KMS-11 (cell line): ENCODE measurements at regions not wholly inside any gene's neighbourhood (a gene's known extent, or its start where the extent isn't known, plus 50 kb on each side); places are given as distances from the start of the nearest gene placed in this dataset.

Experiments
- H2AFZ ChIP-seq: fragments of 200-600 bp; sonication (generic); 2 replicates; pipeline ENCODE4 v1.6.1; 2016; ENCODE audit warnings: antibody characterized with exemption, mixed run types, low read depth
- H3K27ac ChIP-seq: fragments of 200-600 bp; sonication (generic); 2 replicates; pipeline ENCODE4 v1.6.1; 2016; ENCODE audit warnings: mild to moderate bottlenecking, mixed run types
- H3K27me3 ChIP-seq: fragments of 200-600 bp; sonication (generic); 2 replicates; pipeline ENCODE4 v1.6.1; 2017; ENCODE audit warnings: mild to moderate bottlenecking, low read depth, mixed run types, moderate library complexity; ENCODE audit not compliant: insufficient read depth
- H3K36me3 ChIP-seq: fragments of 200-600 bp; sonication (generic); 2 replicates; pipeline ENCODE4 v1.6.1; 2017; ENCODE audit warnings: mild to moderate bottlenecking, mixed run types; ENCODE audit not compliant: insufficient read depth
- H3K4me1 ChIP-seq: fragments of 200-600 bp; sonication (generic); 2 replicates; pipeline ENCODE4 v1.6.1; 2016; ENCODE audit warnings: mild to moderate bottlenecking, low read depth, mixed run types; ENCODE audit not compliant: poor library complexity, severe bottlenecking
- H3K4me2 ChIP-seq: fragments of 200-600 bp; sonication (generic); 2 replicates; pipeline ENCODE4 v1.7.0; 2016; ENCODE audit warnings: mild to moderate bottlenecking, mixed run types
- H3K4me3 ChIP-seq: fragments of 200-600 bp; sonication (generic); IDR thresholded peaks from 2 replicates; pipeline ENCODE4 v1.6.1; 2017; ENCODE audit warnings: low read depth, low read length, mixed read lengths; ENCODE audit not compliant: insufficient read depth
- H3K79me2 ChIP-seq: fragments of 200-600 bp; sonication (generic); 2 replicates; pipeline ENCODE4 v1.6.1; 2016; ENCODE audit warnings: low read depth, mixed run types; ENCODE audit not compliant: insufficient read depth
- H3K9ac ChIP-seq: fragments of 200-600 bp; sonication (generic); 2 replicates; pipeline ENCODE4 v1.6.1; 2016; ENCODE audit warnings: mild to moderate bottlenecking, mixed run types
- H4K20me1 ChIP-seq: fragments of 200-600 bp; sonication (generic); 2 replicates; pipeline ENCODE4 v1.6.1; 2016; ENCODE audit warnings: mild to moderate bottlenecking, mixed run types; ENCODE audit not compliant: insufficient read depth
- TF ChIP-seq, protein P1 (sequence below): fragments of 200-600 bp; sonication (generic); conservative IDR thresholded peaks from 2 replicates; pipeline ENCODE4 v1.6.1; 2017; ENCODE audit warnings: low read depth, mild to moderate bottlenecking, antibody characterized with exemption, low read length, moderate library complexity, mixed read lengths

GRCh38 chr15:85306946-85307686 lies 73.3 kb upstream of the AKAP13 start:
- H3K27me3 ChIP-seq, result no peaks in the 10 kb centered on the region
- no peak overlapping the region for H3K9ac ChIP-seq
- H3K27ac ChIP-seq, result no peak overlapping the region
- TF ChIP-seq, protein P1, sequence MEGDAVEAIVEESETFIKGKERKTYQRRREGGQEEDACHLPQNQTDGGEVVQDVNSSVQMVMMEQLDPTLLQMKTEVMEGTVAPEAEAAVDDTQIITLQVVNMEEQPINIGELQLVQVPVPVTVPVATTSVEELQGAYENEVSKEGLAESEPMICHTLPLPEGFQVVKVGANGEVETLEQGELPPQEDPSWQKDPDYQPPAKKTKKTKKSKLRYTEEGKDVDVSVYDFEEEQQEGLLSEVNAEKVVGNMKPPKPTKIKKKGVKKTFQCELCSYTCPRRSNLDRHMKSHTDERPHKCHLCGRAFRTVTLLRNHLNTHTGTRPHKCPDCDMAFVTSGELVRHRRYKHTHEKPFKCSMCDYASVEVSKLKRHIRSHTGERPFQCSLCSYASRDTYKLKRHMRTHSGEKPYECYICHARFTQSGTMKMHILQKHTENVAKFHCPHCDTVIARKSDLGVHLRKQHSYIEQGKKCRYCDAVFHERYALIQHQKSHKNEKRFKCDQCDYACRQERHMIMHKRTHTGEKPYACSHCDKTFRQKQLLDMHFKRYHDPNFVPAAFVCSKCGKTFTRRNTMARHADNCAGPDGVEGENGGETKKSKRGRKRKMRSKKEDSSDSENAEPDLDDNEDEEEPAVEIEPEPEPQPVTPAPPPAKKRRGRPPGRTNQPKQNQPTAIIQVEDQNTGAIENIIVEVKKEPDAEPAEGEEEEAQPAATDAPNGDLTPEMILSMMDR, result no peak
- H3K4me2 ChIP-seq, result no peak overlapping the region
- no peaks in the 10 kb centered on the region for H4K20me1 ChIP-seq
- no peaks in the 10 kb centered on the region for H3K79me2 ChIP-seq
- no peaks in the 10 kb centered on the region for H3K4me1 ChIP-seq
- H3K4me3 ChIP-seq, result no peak overlapping the region
- no peak overlapping the region for H2AFZ ChIP-seq
- H3K36me3 ChIP-seq, result no peaks in the 10 kb centered on the region

GRCh38 chr15:85307687-85308045 lies 72.7 kb upstream of the AKAP13 start:
- Histone ChIP-seq H3K9ac (no peak overlapping the region), H3K79me2 (no peaks in the 10 kb centered on the region), H3K4me3 (no peak overlapping the region), H4K20me1 (no peaks in the 10 kb centered on the region), H3K36me3 (no peaks in the 10 kb centered on the region), H3K27me3 (no peaks in the 10 kb centered on the region), H3K4me2 (no peak overlapping the region), H2AFZ (no peak overlapping the region), H3K27ac (no peak overlapping the region), H3K4me1 (no peaks in the 10 kb centered on the region)
- TF ChIP-seq, protein P1, result no peak

DNA sequence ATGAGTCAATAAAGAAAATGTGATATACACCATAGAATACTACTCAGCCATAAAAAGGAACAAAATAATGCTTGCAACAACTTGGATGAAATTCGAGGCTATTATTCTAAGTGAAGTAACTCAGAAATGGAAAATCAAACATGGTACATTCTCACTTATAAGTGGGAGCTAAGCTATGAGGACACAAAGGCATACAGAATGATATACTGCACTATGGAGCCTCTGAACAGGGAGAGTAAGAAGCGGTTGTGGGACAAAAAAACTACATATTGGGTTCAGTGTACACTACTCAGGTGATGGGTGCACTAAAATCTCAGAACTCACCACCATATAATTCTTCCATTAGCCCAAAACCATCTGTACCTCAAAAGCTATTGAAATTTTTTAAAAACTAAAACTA lies 68.8 kb upstream of the AKAP13 start:
- Histone ChIP-seq H3K9ac (no peak overlapping the region), H3K4me1 (no peaks in the 10 kb centered on the region), H3K4me3 (no peak overlapping the region), H2AFZ (no peak overlapping the region), H3K27ac (no peak overlapping the region), H3K4me2 (no peak overlapping the region), H3K79me2 (no peaks in the 10 kb centered on the region), H3K27me3 (no peaks in the 10 kb centered on the region), H3K36me3 (no peaks in the 10 kb centered on the region), H4K20me1 (no peaks in the 10 kb centered on the region)
- TF ChIP-seq, protein P1, result no peak

DNA sequence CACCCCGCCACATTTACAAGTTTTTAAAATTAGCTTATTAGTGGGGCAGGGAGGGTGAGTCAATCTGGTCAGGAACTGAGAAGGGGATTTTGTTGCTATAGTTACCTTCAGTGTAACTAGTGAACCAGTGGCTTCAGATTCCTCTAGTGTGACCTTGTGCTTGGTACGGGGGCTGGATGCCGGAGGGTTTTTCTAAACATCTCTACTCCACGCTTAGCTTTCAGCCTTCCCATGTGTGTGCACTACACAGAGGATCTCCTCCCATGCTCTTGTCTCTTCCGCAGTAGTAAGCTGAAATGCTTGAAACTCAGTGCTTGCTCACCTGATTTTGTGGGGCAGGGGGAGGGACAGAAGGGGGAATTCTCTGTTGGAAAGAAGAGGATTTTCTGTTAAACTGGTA lies 67.9 kb upstream of the AKAP13 start:
- Histone ChIP-seq H2AFZ (no peak overlapping the region), H3K4me2 (no peak overlapping the region), H3K4me3 (no peak overlapping the region), H3K27ac (no peak overlapping the region), H3K9ac (no peak overlapping the region), H3K27me3 (no peaks in the 10 kb centered on the region), H3K36me3 (no peaks in the 10 kb centered on the region), H3K4me1 (no peaks in the 10 kb centered on the region), H3K79me2 (no peaks in the 10 kb centered on the region), H4K20me1 (no peaks in the 10 kb centered on the region)
- TF ChIP-seq, protein P1, result no peak
